ENCODE measurements at regions not wholly inside any gene's neighbourhood (a gene's known extent, or its start where the extent isn't known, plus 50 kb on each side); places are given as distances from the start of the nearest gene placed in this dataset.

DNA sequence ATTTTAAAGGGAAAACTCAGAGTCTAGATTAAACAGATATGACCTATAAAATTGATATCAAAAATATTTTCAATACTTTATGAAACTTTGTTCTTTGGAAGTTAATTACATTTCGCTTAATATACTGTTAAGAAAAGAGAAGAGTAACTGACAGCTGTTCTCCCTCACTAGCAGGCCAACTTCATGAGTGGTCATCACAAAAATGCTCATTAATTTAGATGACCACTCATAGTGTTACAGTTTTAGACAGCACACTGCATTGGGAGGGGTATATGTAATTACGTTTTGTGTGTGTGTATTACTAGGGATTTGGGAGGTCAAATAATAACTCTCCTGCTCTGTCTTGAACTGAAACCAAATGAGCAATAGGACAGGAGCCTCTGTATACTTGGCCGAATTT, 80.2 kb upstream of the EDNRA start:
- Histone ChIP-seq H3K4me2 (ENCODE audit: insufficient read depth, low read length) (no peak overlapping the region), H4K20me1 (replicated peaks; ENCODE audit: control insufficient read depth, insufficient read depth, low read length) (no peaks in the 10 kb centered on the region), H3K36me3 (ENCODE audit: control insufficient read depth, insufficient read depth, low read length) (no peaks in the 10 kb centered on the region), H3K27me3 (ENCODE audit: control insufficient read depth in 2 of 2, insufficient read depth in 2 of 2, low read length in 2 of 2) (no peaks in the 10 kb centered on the region), H3K4me1 (replicated peaks in 1 of 2; ENCODE audit: control insufficient read depth in 2 of 2, insufficient read depth in 2 of 2, low read length in 2 of 2) (no peaks in the 10 kb centered on the region), H3K4me3 (no peak overlapping the region), H3K9me3 (replicated peaks; ENCODE audit: control insufficient read depth, insufficient read depth, low read depth, low read length) (no peaks in the 10 kb centered on the region), H3K9me1 (ENCODE audit: control insufficient read depth, insufficient read depth, low read length) (no peaks in the 10 kb centered on the region), H3K27ac (ENCODE audit: extremely low read depth, low read depth, low read length) (no peak overlapping the region), H3K79me2 (ENCODE audit: control insufficient read depth, insufficient read depth, low read length) (no peaks in the 10 kb centered on the region), H2AFZ (ENCODE audit: low read depth, low read length) (no peak overlapping the region), H3K9ac (ENCODE audit: insufficient read depth in 1 of 2, low read depth in 2 of 2, low read length in 2 of 2) (no peak overlapping the region)
- in situ Hi-C loops (cut with MboI) (no loop called here), intact Hi-C loops (cut with micrococcal nuclease) (no loop called here)
- no TSS peak for BruUV-seq (replicated peaks)
- DNase-seq (ENCODE audit: extremely low read depth in 1 of 4, low spot score in 3 of 4) (no peak), FAIRE-seq (no peak), ATAC-seq (no peak)
- TF ChIP-seq, protein P1, sequence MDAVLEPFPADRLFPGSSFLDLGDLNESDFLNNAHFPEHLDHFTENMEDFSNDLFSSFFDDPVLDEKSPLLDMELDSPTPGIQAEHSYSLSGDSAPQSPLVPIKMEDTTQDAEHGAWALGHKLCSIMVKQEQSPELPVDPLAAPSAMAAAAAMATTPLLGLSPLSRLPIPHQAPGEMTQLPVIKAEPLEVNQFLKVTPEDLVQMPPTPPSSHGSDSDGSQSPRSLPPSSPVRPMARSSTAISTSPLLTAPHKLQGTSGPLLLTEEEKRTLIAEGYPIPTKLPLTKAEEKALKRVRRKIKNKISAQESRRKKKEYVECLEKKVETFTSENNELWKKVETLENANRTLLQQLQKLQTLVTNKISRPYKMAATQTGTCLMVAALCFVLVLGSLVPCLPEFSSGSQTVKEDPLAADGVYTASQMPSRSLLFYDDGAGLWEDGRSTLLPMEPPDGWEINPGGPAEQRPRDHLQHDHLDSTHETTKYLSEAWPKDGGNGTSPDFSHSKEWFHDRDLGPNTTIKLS (IDR thresholded peaks at IDR 0.05; ENCODE audit: borderline replicate concordance, low read depth): no peak
- no peak for TF ChIP-seq ZBTB17 (CRISPR knock-in tag; IDR thresholded peaks at IDR 0.05)
- no peak for TF ChIP-seq FOS (IDR thresholded peaks at IDR 0.05; ENCODE audit: extremely low read depth, insufficient read length)
- no peak for TF ChIP-seq XRCC4 (IDR thresholded peaks at IDR 0.05; ENCODE audit: extremely low read depth, insufficient read depth, insufficient read length)
- TF ChIP-seq RBM15 (IDR thresholded peaks at IDR 0.05; ENCODE audit: insufficient read depth, low read length): no peak
- TF ChIP-seq NFYB (IDR thresholded peaks at IDR 0.05; ENCODE audit: extremely low read depth, insufficient read length): no peak
- TF ChIP-seq, protein P2, sequence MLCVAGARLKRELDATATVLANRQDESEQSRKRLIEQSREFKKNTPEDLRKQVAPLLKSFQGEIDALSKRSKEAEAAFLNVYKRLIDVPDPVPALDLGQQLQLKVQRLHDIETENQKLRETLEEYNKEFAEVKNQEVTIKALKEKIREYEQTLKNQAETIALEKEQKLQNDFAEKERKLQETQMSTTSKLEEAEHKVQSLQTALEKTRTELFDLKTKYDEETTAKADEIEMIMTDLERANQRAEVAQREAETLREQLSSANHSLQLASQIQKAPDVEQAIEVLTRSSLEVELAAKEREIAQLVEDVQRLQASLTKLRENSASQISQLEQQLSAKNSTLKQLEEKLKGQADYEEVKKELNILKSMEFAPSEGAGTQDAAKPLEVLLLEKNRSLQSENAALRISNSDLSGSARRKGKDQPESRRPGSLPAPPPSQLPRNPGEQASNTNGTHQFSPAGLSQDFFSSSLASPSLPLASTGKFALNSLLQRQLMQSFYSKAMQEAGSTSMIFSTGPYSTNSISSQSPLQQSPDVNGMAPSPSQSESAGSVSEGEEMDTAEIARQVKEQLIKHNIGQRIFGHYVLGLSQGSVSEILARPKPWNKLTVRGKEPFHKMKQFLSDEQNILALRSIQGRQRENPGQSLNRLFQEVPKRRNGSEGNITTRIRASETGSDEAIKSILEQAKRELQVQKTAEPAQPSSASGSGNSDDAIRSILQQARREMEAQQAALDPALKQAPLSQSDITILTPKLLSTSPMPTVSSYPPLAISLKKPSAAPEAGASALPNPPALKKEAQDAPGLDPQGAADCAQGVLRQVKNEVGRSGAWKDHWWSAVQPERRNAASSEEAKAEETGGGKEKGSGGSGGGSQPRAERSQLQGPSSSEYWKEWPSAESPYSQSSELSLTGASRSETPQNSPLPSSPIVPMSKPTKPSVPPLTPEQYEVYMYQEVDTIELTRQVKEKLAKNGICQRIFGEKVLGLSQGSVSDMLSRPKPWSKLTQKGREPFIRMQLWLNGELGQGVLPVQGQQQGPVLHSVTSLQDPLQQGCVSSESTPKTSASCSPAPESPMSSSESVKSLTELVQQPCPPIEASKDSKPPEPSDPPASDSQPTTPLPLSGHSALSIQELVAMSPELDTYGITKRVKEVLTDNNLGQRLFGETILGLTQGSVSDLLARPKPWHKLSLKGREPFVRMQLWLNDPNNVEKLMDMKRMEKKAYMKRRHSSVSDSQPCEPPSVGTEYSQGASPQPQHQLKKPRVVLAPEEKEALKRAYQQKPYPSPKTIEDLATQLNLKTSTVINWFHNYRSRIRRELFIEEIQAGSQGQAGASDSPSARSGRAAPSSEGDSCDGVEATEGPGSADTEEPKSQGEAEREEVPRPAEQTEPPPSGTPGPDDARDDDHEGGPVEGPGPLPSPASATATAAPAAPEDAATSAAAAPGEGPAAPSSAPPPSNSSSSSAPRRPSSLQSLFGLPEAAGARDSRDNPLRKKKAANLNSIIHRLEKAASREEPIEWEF (CRISPR knock-in tag; IDR thresholded peaks at IDR 0.05): no peak
- no peak for TF ChIP-seq EHMT2 (IDR thresholded peaks at IDR 0.05)
- TF ChIP-seq, protein P3, sequence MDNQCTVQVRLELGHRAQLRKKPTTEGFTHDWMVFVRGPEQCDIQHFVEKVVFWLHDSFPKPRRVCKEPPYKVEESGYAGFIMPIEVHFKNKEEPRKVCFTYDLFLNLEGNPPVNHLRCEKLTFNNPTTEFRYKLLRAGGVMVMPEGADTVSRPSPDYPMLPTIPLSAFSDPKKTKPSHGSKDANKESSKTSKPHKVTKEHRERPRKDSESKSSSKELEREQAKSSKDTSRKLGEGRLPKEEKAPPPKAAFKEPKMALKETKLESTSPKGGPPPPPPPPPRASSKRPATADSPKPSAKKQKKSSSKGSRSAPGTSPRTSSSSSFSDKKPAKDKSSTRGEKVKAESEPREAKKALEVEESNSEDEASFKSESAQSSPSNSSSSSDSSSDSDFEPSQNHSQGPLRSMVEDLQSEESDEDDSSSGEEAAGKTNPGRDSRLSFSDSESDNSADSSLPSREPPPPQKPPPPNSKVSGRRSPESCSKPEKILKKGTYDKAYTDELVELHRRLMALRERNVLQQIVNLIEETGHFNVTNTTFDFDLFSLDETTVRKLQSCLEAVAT (IDR thresholded peaks at IDR 0.05): no peak
- 0% methylated on average over 3 of the region's 3 CpGs for WGBS (ENCODE audit: insufficient coverage, low coverage, missing lambda C conversion rate)
- ChIA-PET CTCF (ENCODE audit: low intra/inter-chr PET ratio) (no interaction called here), POLR2A (no interaction called here)
